Heart left ventricle (tissue), 13 donors: ENCODE measurements at regions not wholly inside any gene's neighbourhood (a gene's known extent, or its start where the extent isn't known, plus 50 kb on each side); places are given as distances from the start of the nearest gene placed in this dataset.

ENCODE experiments used
- CTCF ChIP-seq, 12 donors: fragments of 200-600 bp; sonication (generic) in 4 of 12; IDR thresholded peaks; one replicate each; pipeline versions ENCODE4 v1.5.0 to v1.8.0; 2018 to 2022; ENCODE audit warnings: antibody characterized with exemption in 12 of 12, mild to moderate bottlenecking in 5 of 12
- POLR2A ChIP-seq, 2 donors: fragments of 450-650 bp; IDR thresholded peaks; one replicate each; pipeline ENCODE4 v1.6.1; 2017; ENCODE audit warnings: antibody characterized with exemption in 2 of 2, mild to moderate bottlenecking in 2 of 2, moderate library complexity in 2 of 2
- donor health status: ischemic (EF 13 %, LVEDD 7.1; RV severe dilation, severe dysfunction).
- donor health status: DM: no; HTN: yes; CAD: no.
- donor health status: DM: no; HTN: no; CAD: no.
- donor health status: ischemic (EF 25% LVEDD 6.9; RV normal size, moderate dysfunction).
- donor health status: ischemic (EF 25% LVEDD 5.7; RV mildly dilated, moderate dysfunction).
- donor health status: ischemic (EF 35%, LVEDD 5.7; RV mildly dilated, moderate dysfunction).
- donor health status: nonischemic (EF 11% LVEDD 7.7; RV severe dilation, severe dysfunction).
- donor health status: DM: yes; HTN: yes; CAD: no.
- donor health status: PGD.
- donor health status: ischemic (EF 29% LVEDD 5.4; RV normal size, mild dysfunction).
- donor health status: nonischemic (EF 23%, LVEDD 6.1; RV moderate dilation, normal function).

- TF ChIP-seq POLR2A (IDR thresholded peaks at IDR 0.05) (no peak), CTCF (IDR thresholded peaks at IDR 0.05) (no peak)
These were observed 186.9 kb downstream of the DDX3Y start for GRCh38 chrY:13091575-13091974.
